Activated naive CD8-positive, alpha-beta T cell treated with anti-CD3 and anti-CD28 coated beads, Interleukin-2, amount 50 U/mL, for 24 hours (primary cell): ENCODE measurements at regions not wholly inside any gene's neighbourhood (a gene's known extent, or its start where the extent isn't known, plus 50 kb on each side); places are given as distances from the start of the nearest gene placed in this dataset.

Experiments used
- ATAC-seq: fragments of 150-1000 bp; cut with Tn5 transposase; one replicate; pipeline ENCODE4 v1.10.0; 2021
- DNase-seq: peaks from one replicate; pipeline ENCODE4 v3.0.0; 2021
- H3K27ac Mint-ChIP-seq: one replicate; pipeline ENCODE4 v1.8.0; 2021; ENCODE audit warnings: mild to moderate bottlenecking, mixed read lengths
- H3K27me3 Mint-ChIP-seq: one replicate; pipeline ENCODE4 v1.8.0; 2021; ENCODE audit warnings: mixed read lengths
- H3K36me3 Mint-ChIP-seq: one replicate; pipeline ENCODE4 v1.8.0; 2021; ENCODE audit warnings: low read depth, mixed read lengths
- H3K4me1 Mint-ChIP-seq: one replicate; pipeline ENCODE4 v1.8.0; 2021; ENCODE audit warnings: mixed read lengths
- H3K4me3 Mint-ChIP-seq: one replicate; pipeline ENCODE4 v1.8.0; 2021; ENCODE audit warnings: mild to moderate bottlenecking, moderate library complexity, mixed read lengths
- H3K9me3 Mint-ChIP-seq: one replicate; pipeline ENCODE4 v1.8.0; 2021; ENCODE audit warnings: mixed read lengths

DNA sequence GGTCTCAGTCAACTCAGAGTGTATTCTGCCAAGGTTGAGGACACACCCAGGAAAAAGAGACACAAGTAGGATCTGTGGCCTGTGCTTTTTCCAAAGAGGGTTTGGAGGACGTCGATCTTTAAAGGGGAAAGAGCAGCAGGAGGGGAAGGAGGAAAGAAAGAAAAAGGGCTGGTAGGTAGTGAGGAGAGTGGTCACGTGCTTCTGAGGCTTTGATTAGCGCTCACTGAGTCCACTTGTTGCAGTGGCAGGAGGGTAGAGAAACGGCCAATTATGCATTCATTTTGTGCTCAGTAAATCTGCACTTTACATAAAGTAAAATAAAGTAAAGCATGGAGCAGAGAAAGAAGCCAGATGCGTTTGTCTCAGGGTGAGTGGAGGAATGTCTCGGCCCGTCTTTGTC lies 126.0 kb upstream of the VSTM2B start:
- Mint-ChIP-seq H3K4me1 (no peaks in the 10 kb centered on the region), H3K4me3 (no peak overlapping the region), H3K9me3 (no peaks in the 10 kb centered on the region), H3K27me3 (no peaks in the 10 kb centered on the region), H3K27ac (no peak overlapping the region), H3K36me3 (no peaks in the 10 kb centered on the region)
- ATAC-seq: no peak
- no peak for DNase-seq

DNA sequence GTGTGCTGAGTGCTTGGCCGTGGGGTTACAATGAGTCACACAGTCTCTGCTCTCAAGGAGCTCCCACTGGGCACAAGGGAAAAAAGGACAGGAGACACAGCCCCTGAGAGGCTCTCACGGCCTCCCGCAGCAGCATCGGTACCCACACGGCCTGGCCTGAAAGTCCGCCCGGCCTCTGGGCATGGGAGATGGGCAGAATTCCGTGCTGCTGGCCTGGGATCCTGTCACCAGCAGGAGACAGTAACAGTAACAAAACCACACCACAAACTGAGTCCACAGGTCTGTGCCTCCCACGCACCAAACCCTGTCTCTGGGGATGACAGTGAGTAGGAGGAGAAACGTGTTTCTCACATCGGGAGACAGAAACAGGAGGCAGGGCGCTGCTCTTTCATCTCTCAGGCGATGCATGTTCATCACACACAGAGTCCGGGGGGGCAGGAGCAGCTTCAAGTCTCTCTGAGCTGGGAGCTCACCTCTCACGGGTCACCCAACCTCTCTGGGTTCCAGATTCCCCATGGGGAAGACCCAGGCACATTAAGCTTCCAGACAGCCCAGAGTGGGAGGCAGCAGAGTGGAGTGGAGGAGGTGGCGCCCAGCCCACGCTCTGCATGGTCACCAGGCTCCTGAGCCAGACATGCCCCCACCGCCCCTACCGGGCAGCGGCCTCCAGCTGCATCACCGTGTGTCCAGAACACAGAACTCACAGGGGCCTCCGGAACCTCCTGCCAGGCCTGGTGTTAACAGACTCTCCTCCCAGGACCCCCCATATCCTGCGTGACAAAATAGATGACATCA lies 124.7 kb upstream of the VSTM2B start:
- Mint-ChIP-seq H3K4me1 (no peaks in the 10 kb centered on the region), H3K27me3 (no peaks in the 10 kb centered on the region), H3K27ac (no peak overlapping the region), H3K36me3 (no peaks in the 10 kb centered on the region), H3K4me3 (no peak overlapping the region), H3K9me3 (no peaks in the 10 kb centered on the region)
- no peak for DNase-seq
- no peak for ATAC-seq

DNA sequence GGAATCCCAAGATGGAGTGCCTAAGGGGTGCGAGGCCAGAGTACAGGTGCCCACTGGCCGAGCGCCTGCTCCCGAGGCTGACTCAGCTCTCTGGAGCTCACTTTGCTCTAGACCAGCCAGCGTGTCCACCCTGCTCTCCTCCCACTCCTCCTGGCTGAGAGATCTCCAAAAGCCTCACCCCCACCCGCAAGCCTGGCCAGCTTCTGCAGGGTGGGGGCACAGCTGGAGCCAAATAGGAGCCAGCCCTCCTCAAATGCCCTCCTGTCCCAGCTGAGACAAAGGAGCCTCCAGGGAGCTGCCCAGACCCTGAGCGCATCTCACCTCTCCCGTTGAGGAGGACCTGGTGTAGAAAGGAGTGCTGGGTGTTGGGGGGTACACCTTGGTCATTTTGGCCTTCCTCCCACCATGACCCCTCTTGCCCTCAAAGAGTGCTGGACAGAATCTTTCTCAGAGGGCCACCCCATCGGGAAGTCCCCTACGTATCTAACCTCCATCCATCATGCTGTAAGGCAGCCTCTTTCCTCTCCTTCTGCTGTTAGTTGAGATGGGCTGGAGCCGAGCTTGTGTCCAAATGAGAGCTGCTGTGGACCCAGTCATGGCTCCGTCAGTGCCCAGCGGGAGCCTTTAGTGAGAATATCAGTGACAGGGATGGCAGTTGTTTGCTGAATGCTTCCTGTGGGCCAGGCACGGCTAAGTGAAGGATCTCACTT lies 123.9 kb upstream of the VSTM2B start:
- no peak overlapping the region for H3K4me3 Mint-ChIP-seq
- H3K27me3 Mint-ChIP-seq: no peaks in the 10 kb centered on the region
- no peaks in the 10 kb centered on the region for H3K9me3 Mint-ChIP-seq
- DNase-seq (no peak), ATAC-seq (no peak)
- no peaks in the 10 kb centered on the region for H3K36me3 Mint-ChIP-seq
- H3K4me1 Mint-ChIP-seq: no peaks in the 10 kb centered on the region
- no peak overlapping the region for H3K27ac Mint-ChIP-seq

DNA sequence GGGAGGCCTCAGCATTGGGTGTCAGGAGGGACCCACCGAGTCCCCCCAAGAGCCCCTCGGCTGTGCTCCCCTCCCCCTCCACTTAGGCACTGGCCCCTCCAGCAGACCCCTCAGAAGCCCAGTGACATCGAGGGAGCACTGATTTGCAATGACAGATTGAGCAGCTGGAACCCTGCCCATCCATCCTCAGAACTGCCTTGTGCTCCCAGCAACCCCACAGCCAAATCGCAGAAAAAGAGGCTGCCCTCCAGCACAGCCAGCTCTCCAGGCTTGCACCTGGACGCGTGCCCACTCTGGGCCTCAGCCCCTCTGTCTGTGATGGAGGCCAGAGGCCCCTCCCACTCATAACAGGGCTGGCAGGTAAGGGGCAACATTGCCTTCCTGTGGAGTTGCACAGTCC lies 123.2 kb upstream of the VSTM2B start:
- Mint-ChIP-seq H3K36me3 (no peaks in the 10 kb centered on the region), H3K9me3 (no peaks in the 10 kb centered on the region), H3K4me1 (no peaks in the 10 kb centered on the region), H3K27me3 (no peaks in the 10 kb centered on the region), H3K4me3 (no peak overlapping the region), H3K27ac (no peak overlapping the region)
- ATAC-seq (no peak), DNase-seq (no peak)

DNA sequence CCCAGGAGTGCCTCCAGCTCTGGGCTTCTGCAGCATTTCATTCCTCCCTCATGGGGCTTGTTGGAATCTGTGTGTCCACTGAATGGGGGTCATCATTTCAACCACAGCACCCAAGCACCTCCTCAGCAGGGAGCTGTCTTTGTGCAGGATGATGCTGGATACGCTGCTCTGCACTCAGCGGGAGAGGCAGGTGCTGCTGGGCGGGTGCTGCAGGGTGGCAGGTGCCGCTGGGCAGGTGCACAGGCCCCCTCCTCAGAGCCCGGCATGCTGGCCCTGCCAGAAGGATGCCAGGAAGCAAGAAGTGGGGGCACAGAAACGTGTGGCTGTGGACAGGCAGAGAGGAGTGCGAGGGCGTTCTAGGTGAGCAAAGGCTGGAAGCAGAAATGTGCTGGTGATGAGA lies 121.8 kb upstream of the VSTM2B start:
- no peak overlapping the region for H3K4me3 Mint-ChIP-seq
- H3K27ac Mint-ChIP-seq: no peak overlapping the region
- DNase-seq (no peak), ATAC-seq (no peak)
- H3K27me3 Mint-ChIP-seq: no peaks in the 10 kb centered on the region
- H3K4me1 Mint-ChIP-seq: no peaks in the 10 kb centered on the region
- no peaks in the 10 kb centered on the region for H3K36me3 Mint-ChIP-seq
- H3K9me3 Mint-ChIP-seq: no peaks in the 10 kb centered on the region

DNA sequence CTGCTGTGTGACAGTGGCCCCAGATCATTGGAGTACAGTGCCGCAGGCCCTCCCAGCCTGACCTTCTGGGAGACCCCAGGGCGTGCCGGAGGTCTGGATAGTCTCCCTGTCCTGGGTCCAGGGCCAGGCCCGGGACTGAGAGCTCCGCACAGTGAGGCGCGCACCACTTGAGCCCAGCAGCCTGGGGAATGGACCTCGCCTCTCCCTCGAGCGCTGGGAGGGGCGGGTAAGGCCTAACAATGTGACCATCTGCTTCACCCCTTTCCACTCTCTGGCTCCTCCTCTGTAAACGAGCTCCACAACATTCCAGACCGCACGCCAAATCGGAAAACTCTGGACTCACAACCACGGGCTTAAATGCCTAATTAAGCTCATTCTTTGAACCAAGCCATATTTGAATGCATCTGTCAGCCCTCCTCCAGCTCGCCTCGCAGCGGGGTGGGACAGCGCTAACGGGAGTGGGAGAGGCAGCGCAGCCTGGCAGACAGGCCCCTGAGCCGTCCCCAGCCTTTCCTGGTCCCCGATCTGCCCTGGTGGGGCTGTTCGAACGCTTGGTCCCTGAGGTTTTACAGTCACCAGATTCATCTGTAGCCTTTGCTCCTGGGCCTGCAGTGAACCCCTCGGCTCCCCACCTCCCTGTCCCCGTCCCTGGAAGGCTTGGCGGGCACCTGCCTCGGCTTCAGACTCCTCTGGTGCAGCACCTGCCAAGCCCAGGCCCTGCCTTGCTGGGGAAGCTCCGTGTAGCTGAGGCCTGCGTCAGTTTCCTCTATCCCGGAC lies 120.7 kb upstream of the VSTM2B start:
- Mint-ChIP-seq H3K27me3 (no peaks in the 10 kb centered on the region), H3K9me3 (no peaks in the 10 kb centered on the region), H3K36me3 (no peaks in the 10 kb centered on the region), H3K4me3 (no peak overlapping the region), H3K4me1 (no peaks in the 10 kb centered on the region), H3K27ac (no peak overlapping the region)
- ATAC-seq (no peak), DNase-seq (no peak)

DNA sequence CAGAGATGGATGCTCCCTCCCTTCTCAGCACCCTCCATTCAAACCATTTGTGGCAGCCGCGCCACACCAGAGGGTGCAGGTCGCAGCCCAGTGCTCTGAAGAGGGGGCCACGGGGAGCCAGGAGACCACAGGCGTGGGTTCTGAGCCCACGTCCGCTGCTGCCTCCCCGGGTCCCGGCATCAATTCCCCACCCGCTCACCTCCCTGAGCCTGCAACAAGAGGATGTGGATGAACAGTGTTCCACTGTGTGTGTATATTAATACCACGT lies 120.1 kb upstream of the VSTM2B start:
- Mint-ChIP-seq H3K4me3 (no peak overlapping the region), H3K36me3 (no peaks in the 10 kb centered on the region), H3K4me1 (no peaks in the 10 kb centered on the region), H3K27ac (no peak overlapping the region), H3K9me3 (no peaks in the 10 kb centered on the region), H3K27me3 (no peaks in the 10 kb centered on the region)
- DNase-seq: no peak
- ATAC-seq: no peak

DNA sequence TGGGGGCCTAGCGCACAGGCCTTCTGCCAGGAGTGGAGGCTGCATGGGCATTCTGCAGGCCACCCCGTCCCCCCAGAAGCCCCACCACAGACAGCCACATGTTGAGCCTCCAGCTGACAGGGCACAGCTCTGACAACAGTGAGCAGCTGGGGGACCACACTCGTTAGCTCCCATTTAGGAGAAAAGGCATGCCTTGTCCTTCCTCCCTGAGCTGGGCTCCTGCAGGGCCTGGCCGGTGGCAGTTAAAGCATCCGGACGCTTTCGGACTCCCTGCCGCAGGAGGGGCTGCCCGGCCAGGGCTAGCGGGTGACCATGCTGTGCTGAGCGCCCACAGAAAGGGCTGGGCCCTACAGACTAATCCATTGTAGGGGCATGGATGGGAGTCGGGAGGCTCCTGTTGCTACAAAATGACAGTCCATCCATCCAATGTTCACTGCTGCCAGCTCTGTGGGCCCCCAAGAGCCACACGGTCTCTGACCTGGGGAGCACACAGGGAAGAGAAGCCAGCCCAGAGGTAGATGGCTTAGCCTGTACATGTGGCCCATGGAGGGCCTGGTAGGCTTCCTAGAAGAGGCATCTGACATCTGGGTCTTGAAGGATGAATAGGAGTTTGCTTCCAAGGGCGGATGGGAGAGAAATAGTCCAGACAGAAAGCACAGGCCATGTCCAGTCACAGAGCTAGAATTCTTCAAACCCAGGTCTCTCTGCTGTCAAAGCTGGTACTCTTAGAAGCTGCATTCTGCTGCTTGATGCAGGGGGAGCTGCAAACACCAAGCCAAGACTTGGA lies 116.5 kb upstream of the VSTM2B start:
- ATAC-seq: no peak
- no peak overlapping the region for H3K27ac Mint-ChIP-seq
- H3K4me3 Mint-ChIP-seq: no peak overlapping the region
- no peaks in the 10 kb centered on the region for H3K36me3 Mint-ChIP-seq
- no peaks in the 10 kb centered on the region for H3K27me3 Mint-ChIP-seq
- no peaks in the 10 kb centered on the region for H3K4me1 Mint-ChIP-seq
- no peaks in the 10 kb centered on the region for H3K9me3 Mint-ChIP-seq
- no peak for DNase-seq

DNA sequence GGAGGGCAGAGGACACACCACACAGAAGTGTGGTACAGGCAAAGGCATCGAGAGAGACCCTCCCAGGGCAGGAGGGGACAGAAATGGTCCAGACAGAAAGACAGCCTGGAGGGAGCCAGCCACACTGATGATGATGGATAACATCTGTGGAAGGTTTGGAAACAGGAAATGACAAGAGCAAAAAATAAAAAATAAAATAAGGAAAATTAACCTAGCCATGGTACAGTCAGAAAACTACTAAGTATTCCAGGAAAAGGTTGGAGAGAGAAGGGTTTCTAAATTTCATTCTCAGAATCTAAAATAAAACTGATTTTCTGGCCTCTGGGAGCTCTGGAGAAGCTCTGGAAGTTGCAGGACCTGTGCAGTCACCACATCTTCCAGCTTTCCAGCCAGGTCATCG lies 115.2 kb upstream of the VSTM2B start:
- ATAC-seq (no peak), DNase-seq (no peak)
- no peaks in the 10 kb centered on the region for H3K27me3 Mint-ChIP-seq

DNA sequence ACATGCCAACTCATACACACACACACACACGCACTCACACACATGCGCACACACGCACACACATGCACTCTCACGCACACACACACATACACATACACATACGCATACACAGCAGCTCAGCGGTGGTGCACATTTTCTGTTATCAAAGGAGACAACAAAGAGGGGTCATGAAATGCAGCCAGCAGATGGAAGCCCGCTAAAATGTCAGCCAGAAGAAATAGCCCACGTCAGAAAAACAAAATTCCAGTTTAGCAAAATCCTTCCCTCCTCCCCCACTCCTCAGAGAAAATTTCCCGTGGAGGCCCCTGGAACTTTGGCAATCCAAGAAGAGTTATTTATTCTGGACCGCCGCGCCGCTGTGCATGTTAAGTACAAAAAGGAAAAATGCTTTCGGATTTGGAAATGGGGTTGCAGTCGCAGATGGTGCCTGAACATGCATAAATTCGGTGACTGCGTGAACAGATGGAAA lies 114.6 kb upstream of the VSTM2B start:
- no peak for ATAC-seq
- Mint-ChIP-seq H3K27ac (no peak overlapping the region), H3K27me3 (no peaks in the 10 kb centered on the region), H3K4me1 (no peaks in the 10 kb centered on the region), H3K4me3 (no peak overlapping the region), H3K36me3 (no peaks in the 10 kb centered on the region), H3K9me3 (no peaks in the 10 kb centered on the region)
- no peak for DNase-seq

More for the DNA sequence above, 115.2 kb upstream of the VSTM2B start:
- Mint-ChIP-seq H3K4me3 (no peak overlapping the region), H3K9me3 (no peaks in the 10 kb centered on the region), H3K36me3 (no peaks in the 10 kb centered on the region), H3K4me1 (no peaks in the 10 kb centered on the region), H3K27ac (no peak overlapping the region)

DNA sequence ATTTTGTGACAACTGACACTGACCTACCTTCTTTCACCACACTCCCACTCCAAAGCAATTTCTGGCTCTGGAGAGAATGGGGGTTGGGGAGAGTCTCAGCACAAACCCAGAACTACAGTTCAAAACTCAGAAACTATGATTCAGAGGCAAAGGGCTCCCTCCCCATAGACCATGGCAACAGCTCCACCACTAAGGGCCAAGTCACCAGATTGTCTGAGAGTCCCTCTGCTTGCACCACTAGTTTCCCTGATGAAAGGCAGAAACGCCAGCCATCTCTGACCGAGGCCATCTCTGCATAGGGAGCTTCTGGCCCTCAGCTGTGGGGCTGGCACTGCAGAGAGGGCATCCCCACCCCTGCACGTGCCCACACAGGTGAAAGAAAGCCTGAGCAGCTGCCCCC lies 112.4 kb upstream of the VSTM2B start:
- no peaks in the 10 kb centered on the region for H3K36me3 Mint-ChIP-seq
- no peak overlapping the region for H3K4me3 Mint-ChIP-seq
- DNase-seq: no peak
- no peaks in the 10 kb centered on the region for H3K4me1 Mint-ChIP-seq
- H3K9me3 Mint-ChIP-seq: no peaks in the 10 kb centered on the region
- no peak for ATAC-seq
- H3K27ac Mint-ChIP-seq: no peak overlapping the region
- peaks cover 4% of the 10 kb centered on the region for H3K27me3 Mint-ChIP-seq

DNA sequence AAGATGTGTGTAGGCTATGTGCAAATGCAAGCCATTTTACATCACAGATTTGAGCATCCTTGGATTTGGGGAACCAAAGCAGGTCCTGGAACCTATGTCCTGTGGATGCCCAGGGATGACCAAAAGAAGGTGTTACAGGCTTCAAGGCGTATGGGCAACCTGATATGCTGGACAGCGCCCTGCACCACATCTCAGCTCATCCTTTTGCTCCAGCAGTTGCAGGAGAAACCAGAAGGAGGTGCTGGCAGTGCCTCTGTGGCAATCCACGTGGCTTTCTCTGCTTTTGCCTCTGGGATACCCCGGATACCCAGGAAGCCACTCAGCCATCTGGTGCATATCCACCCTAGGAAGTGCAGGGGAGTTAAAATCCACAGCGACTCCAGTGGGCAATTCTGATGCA lies 110.3 kb upstream of the VSTM2B start:
- Mint-ChIP-seq H3K27me3 (peaks cover 4% of the 10 kb centered on the region), H3K36me3 (no peaks in the 10 kb centered on the region), H3K4me3 (no peak overlapping the region), H3K27ac (no peak overlapping the region), H3K9me3 (no peaks in the 10 kb centered on the region), H3K4me1 (no peaks in the 10 kb centered on the region)
- no peak for ATAC-seq
- DNase-seq: no peak

DNA sequence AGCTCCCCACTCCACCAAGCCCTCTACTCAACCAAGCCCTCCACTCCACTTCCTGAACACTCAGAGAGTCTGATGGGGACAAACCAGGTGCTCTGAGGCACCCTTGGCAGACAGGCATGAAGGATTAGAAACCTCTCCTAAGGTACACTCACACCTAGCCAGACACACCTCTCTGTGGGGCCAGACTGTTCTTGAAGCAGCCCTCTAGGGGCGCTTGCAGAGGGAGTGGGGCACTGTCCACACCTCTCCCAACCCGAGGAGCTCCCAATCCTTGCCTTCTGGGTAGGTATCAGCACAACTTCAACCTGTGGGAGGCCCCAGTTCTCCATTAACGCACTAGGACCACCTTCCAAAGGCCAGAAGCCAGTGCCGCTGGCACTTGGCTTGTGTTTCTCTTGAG lies 108.7 kb upstream of the VSTM2B start:
- Mint-ChIP-seq H3K4me1 (no peaks in the 10 kb centered on the region), H3K27me3 (peaks cover 4% of the 10 kb centered on the region), H3K36me3 (no peaks in the 10 kb centered on the region), H3K4me3 (no peak overlapping the region), H3K9me3 (no peaks in the 10 kb centered on the region), H3K27ac (no peak overlapping the region)
- no peak for ATAC-seq
- no peak for DNase-seq

DNA sequence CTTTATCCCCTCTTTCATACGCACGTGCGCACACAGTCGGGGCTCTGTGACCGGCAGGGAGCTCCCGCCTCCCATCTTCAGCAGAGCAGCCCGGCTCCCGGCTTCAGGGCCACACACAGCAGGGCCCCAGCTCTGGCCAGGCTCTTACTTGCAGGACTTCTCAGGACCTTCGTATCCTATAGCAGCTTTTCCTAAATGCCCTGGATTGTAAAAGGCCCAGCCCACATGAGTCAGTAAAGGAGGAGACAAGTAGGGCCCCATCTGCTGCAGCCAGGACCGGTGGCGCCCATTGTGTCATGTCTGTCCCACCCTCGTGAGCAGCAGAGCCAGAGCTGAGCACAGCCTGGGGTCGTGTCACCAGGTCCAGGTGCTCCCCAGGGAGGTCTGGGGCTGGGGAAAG lies 107.6 kb upstream of the VSTM2B start:
- no peak for ATAC-seq
- H3K36me3 Mint-ChIP-seq: no peaks in the 10 kb centered on the region
- H3K27ac Mint-ChIP-seq: no peak overlapping the region
- H3K4me1 Mint-ChIP-seq: no peaks in the 10 kb centered on the region
- DNase-seq: no peak
- no peaks in the 10 kb centered on the region for H3K9me3 Mint-ChIP-seq
- H3K27me3 Mint-ChIP-seq: peaks cover 4% of the 10 kb centered on the region
- H3K4me3 Mint-ChIP-seq: no peak overlapping the region
